Stimulated activated CD8-positive, alpha-beta memory T cell treated with anti-CD3 and anti-CD28 coated beads, Interleukin-4, amount 100 ng/mL, for 4 hours (primary cell): ENCODE measurements at regions not wholly inside any gene's neighbourhood (a gene's known extent, or its start where the extent isn't known, plus 50 kb on each side); places are given as distances from the start of the nearest gene placed in this dataset.

ENCODE experiments used
- DNase-seq, 2 donors: peaks; one replicate each; pipeline ENCODE4 v3.0.0-alpha.2; 2020; ENCODE audit warnings: low read depth in 2 of 2, low spot score in 1 of 2

DNA sequence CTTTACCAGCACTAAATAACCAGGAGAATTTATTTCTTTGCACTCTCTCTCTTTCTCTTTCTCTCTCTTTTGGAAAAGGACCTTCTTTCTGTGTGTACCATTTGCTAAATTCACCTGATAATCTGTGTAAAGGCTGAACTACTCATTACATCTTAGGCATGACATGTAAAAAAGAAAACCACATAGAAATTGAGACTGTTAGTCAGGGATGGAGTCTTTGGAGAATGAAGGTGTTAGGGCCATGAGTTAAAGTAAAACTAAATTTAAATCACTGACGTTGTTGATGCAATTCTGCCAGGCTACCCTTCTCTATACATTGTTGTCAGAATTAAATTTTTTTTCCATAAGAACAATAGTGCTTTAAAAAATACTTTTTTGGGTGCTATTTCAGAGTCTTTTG lies 263.3 kb downstream of the PTEN start:
- no peak for DNase-seq

DNA sequence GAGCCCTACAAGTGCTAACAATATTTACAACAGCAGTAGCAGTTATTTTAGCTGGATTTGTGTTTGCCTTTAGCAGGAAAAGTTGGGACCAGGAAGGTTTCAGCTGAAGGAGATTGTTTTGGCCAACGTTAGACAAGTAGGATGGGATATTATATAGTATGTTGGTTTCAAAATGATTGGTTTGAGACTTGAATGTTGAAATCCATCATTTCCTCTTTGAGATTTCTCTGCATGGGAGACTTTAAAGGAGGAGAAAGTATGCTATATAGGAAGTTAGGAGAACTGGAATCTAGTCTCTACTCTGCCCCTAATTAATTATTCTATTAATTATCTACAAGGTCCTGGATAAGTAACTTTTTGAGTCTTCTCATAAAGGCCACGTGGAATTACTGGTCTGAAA lies 263.8 kb downstream of the PTEN start:
- DNase-seq, result no peak

DNA sequence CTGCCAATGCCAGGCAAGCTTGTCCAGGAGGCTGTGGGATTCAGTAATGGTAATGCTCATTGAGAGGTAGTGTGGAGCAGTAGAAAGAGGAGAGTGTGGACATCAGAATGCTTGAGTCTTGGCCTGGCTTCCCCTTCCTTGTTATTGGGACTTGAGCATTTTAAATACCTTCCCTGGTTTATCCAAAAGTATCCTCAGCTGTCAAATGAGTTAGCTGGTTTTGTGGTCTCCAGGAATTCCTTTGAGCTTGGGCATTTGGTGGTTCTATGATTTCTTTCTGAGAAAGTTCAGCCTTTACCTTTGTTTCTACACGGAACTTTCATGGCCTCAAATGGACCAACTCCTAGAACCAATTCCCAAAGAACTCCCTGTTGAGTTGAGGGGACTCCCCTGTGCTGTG lies 264.3 kb downstream of the PTEN start:
- DNase-seq, result no peak

DNA sequence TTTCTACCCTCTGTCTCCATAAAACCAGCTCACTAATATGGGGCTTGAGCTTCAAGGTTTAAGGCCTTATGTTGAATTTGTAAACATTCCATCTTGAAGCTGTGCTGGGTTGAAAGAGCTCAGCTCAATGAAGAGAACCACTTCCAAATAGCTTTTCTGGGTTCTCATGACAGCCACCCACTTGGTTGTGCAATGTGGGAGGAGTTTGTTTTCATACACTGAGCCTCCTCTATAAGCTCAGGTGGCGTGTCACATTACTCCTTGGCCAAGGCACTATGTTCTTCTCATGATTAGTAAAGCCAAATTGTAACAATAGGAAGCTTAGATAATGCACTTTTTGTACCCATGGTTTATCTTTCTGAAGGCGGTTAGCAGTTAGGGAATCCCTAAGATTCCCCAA lies 265.6 kb downstream of the PTEN start:
- no peak for DNase-seq

DNA sequence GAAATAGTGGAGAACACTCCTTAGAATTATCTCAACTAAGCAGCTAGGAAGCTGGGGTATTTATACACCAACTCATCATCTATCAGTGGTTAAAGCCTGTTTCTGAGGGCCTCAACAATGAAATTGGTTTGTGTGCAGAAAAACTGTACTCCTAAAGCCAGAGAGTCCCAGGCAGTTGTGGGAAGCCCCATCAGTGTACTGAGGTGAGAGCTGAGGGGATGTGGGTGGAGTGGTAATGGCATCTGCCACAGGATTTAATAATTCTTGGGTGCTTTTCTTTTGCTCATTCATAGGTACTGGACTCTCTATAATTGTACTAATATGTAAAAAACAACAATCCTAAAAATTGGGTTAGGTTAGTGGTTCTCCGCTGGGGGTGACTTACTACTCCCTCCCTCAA lies 267.5 kb downstream of the PTEN start:
- DNase-seq, result no peak

DNA sequence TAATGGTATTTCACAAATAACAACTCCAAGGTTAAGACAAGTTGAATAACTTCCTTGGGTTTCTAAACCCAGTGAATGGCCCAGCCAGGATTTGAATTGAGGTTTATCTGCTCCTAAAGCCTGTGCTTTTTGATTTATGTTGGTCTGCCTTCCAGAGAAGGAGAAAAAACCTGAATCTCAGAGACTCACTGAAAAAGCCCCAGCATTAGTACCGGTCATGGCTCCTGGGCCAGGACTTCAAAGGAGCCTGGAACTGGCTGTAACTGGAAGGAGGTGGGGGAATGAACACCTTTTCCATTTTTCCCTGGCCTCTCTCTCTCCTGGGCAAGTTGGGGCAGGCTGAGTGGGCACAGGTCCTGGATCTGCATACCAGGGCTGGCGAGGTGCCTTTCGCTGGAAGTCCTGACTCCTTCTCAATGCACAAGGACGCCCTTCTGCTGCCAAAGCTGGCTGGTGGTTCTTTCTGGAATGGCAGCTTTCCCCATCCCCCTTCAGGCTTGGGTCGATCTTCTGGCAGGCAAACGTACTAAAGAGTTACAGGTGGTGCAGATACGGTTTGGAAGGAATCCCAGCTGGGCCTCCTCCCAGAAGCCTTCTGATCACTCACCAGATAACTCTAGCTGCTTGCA lies 268.2 kb downstream of the PTEN start:
- no peak for DNase-seq

DNA sequence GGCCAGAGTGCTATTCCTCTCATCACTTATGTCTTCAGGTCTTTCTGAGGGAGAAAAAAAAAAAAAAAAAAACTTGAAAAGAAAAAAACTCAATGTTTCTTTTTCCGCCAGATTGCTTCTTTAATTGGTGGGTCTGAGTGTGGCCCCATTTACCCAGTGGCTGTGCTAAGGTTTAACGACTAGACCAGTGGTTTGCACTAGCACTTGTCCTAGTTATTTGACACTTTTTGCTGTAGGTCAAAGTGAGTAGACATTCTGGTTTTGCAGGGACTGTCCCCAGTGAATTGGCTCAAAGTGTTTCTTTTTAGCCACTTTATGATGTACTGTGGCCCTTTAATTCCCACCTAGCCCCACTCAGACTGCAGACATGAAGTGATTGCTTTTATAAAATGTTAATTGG lies 273.3 kb downstream of the PTEN start:
- no peak for DNase-seq

DNA sequence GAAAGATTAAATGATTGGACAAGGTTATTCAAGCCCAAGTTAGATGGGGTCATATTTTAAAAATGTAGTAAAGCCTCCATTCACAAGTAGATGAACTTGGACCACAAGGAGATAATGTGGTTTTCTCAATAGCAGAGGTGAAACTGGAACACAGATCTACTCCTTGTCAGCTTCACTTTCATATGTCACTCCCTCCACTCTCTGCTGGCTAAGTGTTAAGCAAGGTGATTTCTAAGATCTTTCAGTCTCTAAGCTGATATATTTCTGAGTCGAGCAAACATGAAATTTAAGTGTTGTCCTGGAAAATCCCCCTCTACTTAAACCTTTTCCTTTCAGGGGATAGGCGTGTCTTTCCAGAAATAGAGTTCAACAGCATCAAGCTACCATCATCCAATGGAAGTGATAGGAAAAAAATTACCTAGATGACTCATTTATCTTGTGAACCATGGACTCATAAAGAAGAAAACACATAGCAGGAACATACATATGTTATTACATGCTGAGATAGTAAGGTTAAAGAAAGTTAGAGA lies 275.0 kb downstream of the PTEN start:
- no peak for DNase-seq

DNA sequence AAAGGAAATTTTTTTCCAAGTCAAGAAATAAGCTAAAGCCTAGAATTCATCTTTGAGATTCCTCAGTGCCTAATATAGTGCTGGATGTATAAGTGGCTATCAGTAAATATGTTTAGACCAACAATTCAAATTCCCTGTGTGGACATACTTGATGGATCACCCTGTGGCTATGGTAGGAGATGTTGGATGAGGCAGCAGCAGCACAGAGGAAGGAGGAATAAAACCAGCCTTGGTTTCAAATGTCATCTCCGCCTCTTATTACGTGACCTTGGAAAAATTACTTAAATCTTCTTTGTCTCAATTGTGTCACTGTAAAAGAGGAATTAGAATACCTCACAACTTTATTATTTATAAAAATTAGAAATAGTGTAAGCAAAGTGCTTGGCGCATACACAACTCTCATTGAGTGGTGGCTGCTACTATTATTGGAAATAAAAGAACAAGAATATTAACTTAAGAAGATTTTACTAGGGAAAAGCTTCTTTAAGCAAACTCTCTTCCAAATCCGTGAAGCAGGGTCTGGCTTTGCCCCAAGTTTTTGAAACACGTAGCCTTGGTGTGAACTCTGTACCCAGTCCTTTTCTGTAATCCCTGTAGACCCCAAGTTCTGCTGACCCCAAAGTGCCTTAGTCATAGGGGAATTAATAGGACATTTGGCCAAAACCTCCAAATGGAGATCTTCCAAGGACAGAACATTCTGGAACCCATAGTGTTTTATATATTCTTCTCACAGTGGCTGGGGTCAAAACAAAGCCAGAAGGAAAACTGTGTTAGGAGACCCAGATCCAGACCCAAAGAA lies 283.8 kb downstream of the PTEN start:
- no peak for DNase-seq

DNA sequence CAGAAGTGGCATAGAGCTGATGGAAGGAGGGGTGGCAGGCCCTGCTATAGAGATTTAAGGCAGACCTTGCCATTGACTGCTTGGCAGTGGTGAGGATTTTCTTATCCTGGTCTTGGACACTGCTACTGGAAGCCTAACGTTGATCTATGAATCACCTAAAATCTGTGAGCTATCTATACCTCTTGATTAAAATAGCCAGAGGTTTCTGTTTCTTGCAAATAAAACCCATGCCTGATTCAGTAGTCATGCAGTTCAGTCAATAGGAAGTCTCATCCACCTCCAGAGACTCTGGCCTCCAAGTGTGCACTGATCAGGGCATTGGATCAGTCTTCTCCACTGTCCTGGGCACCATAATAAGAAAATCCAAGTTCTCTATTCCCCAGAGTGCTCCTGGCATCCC lies 286.5 kb downstream of the PTEN start:
- DNase-seq, result no peak

DNA sequence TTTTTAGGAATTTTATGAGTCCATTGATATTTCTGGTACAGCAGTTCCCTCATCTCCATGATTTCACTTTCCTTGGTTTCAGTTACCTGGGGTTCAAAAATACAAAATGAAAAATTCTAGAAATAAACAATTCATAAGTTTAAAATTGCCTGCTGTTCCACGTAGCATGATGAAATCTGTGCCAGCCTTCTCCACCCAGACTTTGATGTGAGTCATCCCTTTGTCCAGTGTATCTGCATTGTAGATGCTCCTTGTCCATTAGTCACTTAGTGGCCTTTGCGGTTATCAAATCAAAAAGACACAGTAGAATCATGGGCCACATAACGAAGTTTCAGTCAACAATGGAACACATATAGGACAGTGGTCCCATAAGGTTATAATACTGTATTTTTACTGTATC lies 286.9 kb downstream of the PTEN start:
- DNase-seq, result no peak

DNA sequence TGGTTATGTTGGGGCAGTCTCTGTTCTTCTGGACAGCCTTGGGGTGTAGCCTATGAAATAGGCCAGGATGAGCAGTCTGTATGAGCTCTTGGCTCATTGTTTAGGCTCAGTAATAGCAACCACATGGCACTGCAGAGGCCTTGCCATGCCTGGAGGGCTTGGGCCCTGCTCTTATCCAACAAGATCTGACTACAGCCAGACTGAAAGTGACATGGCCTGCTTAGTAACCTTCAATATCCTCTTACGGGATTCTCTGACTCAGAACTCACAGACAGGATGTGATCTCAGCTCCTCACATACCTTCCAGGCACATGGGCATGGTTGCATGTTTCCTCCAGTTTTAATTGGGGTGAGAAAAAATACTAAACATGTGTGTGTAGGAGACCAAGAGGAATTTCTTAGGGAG lies 289.3 kb downstream of the PTEN start:
- DNase-seq, result no peak

DNA sequence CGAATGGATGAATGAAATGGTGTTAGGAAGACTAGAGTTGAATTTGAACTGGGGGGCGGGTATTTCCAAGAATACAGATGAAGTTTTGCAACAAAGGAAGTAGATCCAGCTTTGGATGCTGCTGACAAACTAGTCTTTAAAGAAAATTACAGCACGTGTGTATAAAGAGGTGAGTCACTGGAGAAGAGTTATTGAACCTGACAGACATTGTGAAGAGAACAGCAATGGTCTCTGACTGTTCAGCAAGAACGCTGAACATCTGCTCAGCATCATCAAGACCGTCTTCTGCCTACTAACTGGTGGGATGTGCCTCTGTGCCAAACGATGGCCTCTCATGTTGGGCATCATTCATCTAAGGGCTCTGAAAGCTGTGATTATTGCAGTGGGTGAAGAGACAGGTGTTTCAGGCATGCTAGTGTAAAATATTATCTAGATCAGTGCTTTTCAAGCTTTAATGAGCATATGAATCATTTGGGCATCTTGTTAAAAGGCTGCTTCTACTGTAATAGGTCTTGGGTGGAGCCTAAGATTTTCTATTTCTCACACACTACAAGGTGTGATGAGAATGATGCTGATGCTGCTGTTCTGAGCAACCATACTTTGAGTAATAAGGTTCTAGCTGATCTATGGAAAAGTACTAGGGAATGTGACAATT lies 291.3 kb downstream of the PTEN start:
- no peak for DNase-seq

DNA sequence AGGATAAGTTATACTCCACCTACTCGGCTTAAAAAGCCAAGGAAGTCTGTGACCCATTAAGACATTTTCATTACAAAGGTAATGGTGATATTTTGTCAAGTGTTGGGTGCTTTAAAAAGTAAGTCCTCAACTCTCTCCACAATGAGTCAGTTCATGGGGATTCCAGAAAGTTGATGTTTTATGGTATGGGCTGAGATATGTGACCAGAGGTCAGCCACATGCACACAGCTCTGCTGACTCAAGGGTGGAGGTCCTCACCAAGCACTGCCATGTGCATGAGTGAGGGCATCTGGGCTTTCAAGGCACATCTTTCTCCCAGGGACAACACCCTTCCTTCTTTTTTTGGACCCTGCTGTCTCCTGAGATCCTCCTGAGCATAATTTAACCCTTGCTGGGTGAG lies 292.9 kb downstream of the PTEN start:
- no peak for DNase-seq

DNA sequence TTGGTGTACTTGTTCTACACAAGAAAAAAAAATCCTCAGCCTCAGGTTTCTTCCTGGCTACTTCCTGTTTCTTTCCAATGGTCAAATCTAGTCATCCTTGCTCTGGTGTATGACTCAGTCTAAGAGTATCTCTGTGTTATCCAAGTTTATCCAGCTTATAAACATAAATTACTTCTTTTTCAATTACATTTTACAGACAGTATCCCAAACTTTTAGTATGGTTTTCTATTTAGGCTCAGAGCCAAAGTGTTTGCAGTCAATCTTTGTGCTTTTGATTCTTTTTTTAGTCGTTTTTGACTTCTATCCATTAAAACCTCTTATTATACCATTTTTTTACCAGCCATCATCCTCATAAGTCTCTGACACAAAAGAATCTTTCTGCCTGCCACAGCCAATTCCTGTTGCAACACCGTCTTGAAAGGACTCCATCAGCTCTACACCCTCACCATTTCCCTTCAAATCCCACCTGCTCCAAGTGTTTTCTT lies 294.6 kb downstream of the PTEN start:
- DNase-seq, result no peak

DNA sequence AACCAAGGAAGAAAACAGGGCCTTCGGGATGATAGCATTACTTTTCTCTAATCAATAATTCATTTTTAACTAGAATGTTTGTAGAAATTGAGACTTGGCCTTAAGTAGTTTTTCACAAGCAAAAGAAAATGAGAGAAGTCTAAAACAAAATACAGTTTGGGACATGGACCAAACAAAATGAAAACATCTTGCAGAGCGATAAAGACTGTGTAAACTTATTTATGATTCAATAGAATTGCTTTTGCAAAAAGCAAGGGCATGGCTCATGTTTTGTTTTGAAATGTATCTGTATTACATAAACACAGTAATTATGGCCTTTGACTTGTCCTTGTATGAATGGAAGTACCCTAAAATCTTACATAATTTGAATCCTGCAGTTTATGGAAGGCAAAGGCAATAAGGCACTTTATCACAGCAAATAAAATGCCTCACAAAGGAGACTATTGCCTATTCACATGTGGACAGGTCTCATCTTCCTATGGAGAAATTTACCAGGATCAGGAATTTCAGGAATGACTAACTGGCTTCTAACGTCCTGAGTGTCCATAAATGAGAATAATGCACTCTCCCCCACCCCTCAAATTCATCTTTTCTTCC lies 295.2 kb downstream of the PTEN start:
- DNase-seq, result no peak

DNA sequence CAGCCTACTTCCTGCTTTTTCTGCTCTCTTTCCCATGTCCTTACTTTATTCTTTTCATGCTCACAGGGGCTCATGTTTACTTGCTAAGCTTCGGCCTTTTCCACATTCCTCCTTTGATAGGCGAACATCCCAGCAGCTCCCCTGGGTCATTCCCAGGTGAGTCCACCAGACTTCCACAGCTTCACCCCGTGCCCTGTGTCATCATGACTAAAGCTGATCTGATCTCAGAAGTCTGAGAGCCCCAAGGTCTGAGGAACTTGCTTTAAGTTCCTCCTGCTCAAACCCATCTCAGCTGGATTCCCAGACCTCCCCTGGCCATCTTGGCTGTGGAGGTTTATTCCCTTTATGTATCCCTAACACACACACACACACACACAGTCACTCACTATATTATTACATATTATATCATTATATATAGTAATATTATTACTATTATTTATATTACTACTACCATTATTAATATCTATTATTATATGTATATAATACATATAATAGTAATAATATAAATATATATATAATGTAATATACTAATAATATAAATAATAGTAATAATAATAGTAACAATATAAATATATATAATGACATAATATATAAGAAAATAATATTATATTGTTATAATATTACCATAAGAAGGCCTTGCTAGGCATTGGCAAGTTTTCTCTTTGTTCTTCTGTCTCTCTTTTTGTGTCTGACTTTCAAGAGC lies 295.9 kb downstream of the PTEN start:
- DNase-seq, result no peak

DNA sequence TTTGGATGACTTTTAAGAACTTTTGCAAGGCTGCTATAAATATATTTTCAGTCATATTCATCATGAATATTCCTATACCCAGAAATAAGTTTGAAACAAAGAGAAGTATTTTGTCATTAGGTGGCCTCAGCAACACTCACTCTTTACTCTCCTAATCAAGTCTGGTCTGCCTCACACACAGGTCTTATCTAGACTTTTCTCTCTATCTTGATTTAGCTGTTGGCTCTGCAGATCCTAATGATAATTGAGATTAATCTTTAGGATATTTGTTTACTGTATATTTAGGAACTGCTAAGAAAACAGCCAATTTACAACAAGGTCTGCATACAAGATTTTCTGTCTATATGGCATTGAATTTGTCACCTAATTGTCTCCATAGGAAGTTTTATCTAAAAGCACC lies 297.6 kb downstream of the PTEN start:
- DNase-seq, result no peak

DNA sequence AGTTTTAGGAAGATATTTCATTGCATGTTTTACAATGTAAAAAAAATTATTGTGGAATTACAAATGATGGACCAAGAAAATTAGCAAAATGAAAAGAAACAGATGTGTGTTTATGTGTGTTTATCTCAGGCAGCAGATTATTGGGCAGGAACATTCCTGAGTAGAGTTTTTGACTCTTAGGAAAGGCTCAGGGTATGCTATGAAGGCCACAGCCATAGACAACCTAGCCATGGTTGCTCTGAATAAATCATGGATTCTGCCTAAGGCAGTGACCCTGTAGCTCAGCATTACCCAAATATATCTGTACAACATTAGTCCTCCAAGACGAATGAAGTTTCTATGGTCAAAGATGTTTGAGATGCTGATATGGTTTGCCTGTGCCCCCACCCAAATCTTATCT lies 298.3 kb downstream of the PTEN start:
- no peak for DNase-seq

DNA sequence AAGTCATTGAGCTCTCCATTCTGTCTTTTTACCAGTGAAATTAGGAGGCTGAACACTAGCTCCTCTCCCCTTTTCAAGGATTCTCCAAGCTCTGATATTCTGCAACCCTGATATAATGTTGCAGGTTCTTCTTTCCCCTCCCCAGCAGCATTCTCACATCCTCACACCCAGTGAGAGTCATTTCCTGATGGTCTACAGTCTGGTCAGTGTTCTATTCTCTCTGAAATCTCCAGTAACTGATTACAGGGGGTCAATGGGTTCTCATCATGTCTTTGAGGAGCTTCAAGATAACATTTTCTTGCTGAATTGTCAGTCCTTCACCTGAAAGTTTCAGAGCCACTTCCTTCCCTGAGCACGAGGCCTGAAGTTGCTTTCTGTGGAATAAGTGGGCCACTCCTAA lies 299.4 kb downstream of the PTEN start:
- DNase-seq, result no peak

DNA sequence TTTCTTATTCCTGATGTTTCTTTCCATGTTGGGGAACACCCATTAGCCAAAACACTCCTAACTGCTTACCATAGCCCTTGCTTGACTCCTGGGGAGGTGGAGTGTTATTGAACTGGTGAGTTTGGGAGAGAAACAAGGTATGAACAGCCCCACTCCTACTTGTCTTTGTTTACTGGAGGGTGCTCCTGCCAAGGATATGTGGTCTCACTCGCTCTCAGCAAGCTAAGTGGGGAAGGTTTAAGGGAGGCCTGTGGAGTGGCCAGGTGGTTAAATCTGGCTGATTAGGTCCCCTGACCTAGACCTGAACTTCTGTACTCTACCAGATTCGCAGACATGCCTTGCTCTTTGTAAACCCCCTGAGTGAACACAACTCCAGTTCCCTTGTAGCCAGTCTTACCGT lies 300.1 kb downstream of the PTEN start:
- no peak for DNase-seq
